Suppressor macrophage (primary cell): ENCODE measurements at regions not wholly inside any gene's neighbourhood (a gene's known extent, or its start where the extent isn't known, plus 50 kb on each side); places are given as distances from the start of the nearest gene placed in this dataset.
A peak's percentile ranks its signal among the peaks of the same experiment; 100 is the strongest.

ENCODE experiments used
- DNase-seq, 4 experiments: peaks; one replicate each; pipeline ENCODE4 v3.0.0-alpha.2; 2020 to 2022

GRCh38 chr2:134086594-134087219 lies 167.2 kb upstream of the MGAT5 start:
- no peak for DNase-seq

DNA sequence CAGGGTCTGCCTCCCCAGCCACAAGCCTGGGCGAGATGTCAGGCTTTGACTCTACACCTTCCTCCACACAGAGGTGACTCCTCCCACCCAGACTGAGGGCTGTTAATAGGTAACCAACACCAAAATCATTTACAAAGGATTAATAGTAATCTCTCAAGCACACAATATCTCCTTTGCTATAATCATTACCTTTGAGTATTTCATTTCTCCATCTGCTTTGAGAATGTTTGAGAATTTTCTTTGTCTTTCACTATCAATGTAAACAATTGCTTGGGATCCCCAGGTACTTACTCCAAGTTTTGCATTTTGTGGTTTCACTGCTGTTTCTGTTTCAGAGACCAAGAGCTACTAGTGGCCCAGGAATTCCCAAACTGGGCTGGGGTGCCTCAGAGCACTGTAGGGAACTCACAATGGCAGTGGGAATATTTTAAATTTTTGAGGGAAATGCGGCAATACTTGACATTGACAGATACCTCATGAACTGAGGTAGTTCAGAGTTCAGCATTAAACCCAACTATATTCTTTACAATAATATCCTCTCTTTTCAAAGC lies 166.4 kb upstream of the MGAT5 start:
- no peak for DNase-seq

GRCh38 chr2:134089454-134089853 lies 164.4 kb upstream of the MGAT5 start:
- no peak for DNase-seq

DNA sequence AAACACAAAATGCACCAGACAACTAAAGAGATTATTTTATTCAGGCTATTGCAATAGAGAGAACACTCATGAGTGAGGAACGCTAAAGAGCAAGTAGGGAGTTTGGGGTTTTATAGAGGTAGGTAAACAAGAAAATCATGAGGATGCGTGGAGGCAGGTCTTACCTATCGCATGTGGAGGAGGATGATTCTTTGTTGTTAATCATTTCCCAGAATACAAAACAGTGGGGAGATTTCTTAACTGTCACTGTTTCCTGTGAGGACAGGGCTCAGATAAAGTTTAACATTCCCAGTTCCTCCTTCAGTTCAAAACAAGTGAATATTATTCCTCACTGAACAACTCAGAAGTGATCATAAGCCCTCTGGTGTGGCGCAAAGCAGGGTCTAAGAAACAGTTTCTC lies 156.1 kb upstream of the MGAT5 start:
- peak in 1 of 4 experiments; percentile 17 for DNase-seq

GRCh38 chr2:134098321-134098720 lies 155.6 kb upstream of the MGAT5 start:
- DNase-seq: peak; percentile 44 to 68 (median 62)

DNA sequence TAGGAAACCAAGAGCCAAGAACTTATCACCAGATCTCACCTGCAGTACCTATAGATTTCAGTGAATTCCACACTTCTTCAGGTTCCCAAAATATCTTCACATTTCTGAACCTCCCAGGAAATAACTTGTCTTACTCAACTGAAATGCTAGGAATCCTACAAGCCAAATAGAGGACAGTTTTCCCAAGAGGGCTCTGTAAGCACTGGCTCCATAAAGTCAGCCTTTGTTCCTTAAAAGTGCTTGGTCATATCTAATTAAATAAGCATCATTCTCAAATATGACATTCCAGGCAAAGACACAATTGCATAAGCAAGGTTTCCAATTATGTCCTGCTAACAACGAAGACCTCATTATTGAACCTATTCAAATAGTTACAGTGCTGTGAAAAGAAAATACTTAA lies 154.6 kb upstream of the MGAT5 start:
- DNase-seq: no peak

DNA sequence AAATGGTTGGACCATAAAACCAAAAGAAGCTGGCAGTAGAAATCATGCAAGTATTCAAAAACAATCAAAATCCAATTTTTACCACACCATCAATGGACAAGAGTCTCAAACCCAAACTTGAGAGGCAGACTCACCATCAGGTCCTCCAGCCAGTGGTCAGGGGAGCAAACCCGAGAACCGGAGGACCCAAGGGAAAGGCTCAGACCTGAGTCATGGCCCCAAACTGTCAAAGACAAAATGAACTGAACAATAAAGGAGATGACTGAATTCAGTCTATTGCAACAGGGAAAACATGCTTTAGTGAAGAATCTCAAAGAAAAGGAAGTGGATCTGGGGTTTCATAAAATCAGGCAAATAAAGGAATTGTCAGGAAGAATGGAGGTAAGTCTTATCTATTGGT lies 150.7 kb upstream of the MGAT5 start:
- DNase-seq: peak in 1 of 4 experiments; percentile 13

GRCh38 chr2:134104754-134105153 lies 149.1 kb upstream of the MGAT5 start:
- DNase-seq: peak in 1 of 4 experiments; percentile 12

DNA sequence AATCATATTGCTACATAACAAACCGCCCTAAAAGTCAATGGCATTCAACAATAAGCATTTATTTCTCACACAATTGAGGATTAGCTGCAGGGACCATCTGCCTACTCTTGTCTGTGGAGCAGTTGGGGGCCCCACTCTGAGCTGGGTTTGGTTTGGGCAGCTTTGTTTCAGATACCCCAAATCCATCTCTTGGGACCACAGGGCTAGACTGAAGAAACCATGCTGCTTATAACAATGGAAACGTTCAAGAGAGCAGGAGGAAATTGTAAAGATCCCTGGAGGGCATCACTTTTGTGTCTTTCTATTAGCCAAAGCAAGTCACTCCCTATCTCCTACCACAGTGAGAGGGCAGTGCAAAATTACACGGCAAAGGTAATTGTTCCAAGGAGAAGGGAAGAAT lies 146.5 kb upstream of the MGAT5 start:
- DNase-seq: no peak

DNA sequence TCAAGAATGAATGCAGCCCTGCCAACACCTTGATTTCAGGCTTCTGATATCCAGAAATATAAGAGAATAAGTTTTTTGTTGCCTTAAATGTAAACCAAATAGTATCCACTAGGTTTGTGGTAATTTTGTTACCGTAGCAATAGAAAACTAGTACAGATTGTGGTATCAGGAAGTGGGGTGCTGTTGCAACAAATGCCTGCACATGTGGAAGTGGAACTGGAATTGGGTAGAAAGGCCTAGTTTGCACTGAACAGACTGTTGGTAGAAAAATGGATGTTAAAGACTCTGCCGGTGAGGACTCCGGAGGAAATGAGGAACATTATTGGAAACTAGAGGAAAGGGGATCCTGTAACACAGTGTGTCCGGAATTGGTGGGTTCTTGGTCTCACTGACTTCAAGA lies 145.8 kb upstream of the MGAT5 start:
- DNase-seq: peak; percentile 64 to 86 (median 77)

GRCh38 chr2:134109246-134109645 lies 144.6 kb upstream of the MGAT5 start:
- no peak for DNase-seq

- no peak for DNase-seq
These were observed 144.1 kb upstream of the MGAT5 start for GRCh38 chr2:134109725-134110124.

- DNase-seq: no peak
These were observed 143.3 kb upstream of the MGAT5 start for GRCh38 chr2:134110532-134110931.

GRCh38 chr2:134117676-134118075 lies 136.2 kb upstream of the MGAT5 start:
- DNase-seq: no peak

DNA sequence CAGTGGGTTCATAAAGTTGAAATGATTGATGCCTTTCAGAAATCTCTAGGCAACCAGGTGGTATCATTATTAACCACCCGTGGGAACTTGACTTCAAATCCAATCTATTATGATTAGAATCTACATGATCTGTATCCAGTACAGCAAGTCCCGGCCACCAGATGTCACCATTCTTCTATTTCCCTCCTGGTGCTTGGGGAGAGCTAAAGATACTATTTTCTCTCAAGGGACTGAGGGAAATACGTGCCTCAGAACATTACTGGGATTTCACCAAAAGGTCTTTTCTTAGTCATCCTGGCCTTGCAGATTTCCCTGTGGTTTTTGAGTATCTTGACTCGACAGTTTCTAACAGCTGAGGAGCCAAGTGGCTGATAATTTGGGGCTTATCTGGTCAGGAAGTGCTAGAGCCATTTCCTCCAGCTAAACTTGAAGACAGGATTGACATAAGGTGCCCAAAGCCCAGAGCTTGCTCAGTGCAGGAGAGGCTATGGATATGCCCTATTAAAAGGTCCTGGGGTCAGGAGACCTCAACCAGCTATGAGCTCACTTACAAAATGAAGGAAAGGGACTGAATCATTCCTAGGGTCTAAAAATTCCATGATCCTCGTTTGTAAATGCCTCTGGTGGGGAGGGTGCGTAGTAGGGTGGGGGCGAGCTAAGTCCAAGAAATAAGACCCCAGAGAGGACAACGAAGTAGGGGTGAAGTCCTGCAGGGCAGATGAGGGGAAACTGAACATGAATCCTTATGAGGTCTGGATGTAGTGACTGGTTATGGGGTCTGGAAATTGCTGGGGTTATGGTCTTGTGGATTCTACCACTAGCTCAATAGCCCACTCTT lies 135.4 kb upstream of the MGAT5 start:
- peak; percentile 92 to 96 (median 94) for DNase-seq

DNA sequence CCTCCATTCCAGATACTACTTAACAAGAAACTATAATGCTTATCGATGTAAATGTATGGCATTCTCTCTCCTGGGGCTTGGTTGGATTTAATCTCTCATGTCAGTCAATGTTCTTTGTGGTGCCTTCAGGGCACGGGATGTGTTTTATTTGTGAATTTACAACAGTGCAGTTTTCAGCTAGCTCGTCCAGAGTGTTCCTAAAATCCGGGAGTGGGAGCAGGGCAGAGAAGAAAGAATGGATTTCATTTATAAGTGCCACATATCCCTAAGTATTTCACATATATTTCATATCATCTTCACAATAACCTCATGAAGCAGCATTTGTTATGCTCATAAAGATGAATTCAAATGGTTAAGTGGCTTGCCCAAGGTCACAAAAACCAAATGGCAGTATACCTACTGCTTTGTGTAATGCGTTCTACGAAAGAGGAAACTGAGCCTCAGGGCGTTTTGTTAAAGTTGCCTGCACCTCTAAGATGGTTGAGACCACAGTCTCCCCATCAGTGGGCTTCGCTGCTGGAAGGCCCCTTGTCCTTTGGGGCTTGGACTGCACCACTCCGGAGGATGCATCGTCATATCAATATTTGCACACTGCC lies 134.7 kb upstream of the MGAT5 start:
- DNase-seq: no peak

- peak; percentile 94 to 98 (median 96) for DNase-seq
These were observed 134.0 kb upstream of the MGAT5 start for GRCh38 chr2:134119713-134120405.

GRCh38 chr2:134120406-134120732 lies 133.5 kb upstream of the MGAT5 start:
- DNase-seq: peak in 1 of 4 experiments; percentile 39

- DNase-seq: peak; percentile 65 to 88 (median 81)
These were observed 132.9 kb upstream of the MGAT5 start for GRCh38 chr2:134120733-134121630.

- no peak for DNase-seq
These were observed 131.3 kb upstream of the MGAT5 start for GRCh38 chr2:134122610-134123009.

DNA sequence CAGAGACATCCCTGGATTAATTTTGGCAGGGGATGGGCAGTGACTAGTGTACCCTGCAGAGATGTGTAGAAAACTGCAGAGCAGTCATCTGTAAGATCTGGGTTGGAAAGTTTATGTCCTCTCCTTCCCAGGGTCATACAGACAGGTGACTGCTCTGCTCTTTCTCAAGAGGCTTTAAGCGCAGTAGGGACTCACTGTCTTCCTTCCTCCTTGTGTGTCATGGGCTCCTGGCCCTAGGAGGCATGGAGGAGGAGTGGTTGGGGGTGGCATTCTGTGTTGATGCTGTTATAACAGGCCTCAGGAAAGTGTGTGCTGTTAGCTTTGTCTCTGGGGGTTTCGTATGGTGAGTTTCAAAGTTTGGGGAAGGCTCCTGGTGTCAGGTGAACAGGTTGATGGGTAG lies 130.5 kb upstream of the MGAT5 start:
- DNase-seq: peak; percentile 39 to 64 (median 56)
